IMR-90 (cell line): ENCODE measurements at regions not wholly inside any gene's neighbourhood (a gene's known extent, or its start where the extent isn't known, plus 50 kb on each side); places are given as distances from the start of the nearest gene placed in this dataset.

Source experiments
- ATAC-seq: fragments of 200-7000 bp; cut with Tn5 transposase; 2 replicates; pipeline ENCODE4 v1.9.1; 2020; ENCODE audit warnings: low read depth, mild to moderate bottlenecking, moderate library complexity
- BruUV-seq: library from RNA; stranded (reverse); fragments of 400-500 nt; replicated peaks from 2 replicates; lab custom pipeline; 2021; lab: Mats Ljungman, UMichigan
- CTCF ChIA-PET: fragments of 300-600 bp; formaldehyde crosslinking; extraction: SDS; loops from one replicate; lab custom pipeline; 2021; ENCODE audit warnings: antibody characterized with exemption; lab: Yijun Ruan, JAX
- POLR2A ChIA-PET: fragments of 300-600 bp; sonication (Branson Sonifier 250); formaldehyde crosslinking; loops from one replicate; lab custom pipeline; 2022; ENCODE audit warnings: antibody characterized with exemption; ENCODE audit not compliant: unreplicated experiment; lab: Charles Lee
- DNase-seq: peaks from one replicate; pipeline ENCODE4 v3.0.0; 2013
- H2AFZ ChIP-seq: replicated peaks from 2 replicates; pipeline ENCODE3; 2013; ENCODE audit warnings: low read length, mild to moderate bottlenecking; ENCODE audit not compliant: poor library complexity
- H2AK5ac ChIP-seq: 2 replicates; pipeline ENCODE4 v1.6.1; 2013; ENCODE audit warnings: low read depth, low read length, inconsistent platforms
- H2AK9ac ChIP-seq: replicated peaks from 2 replicates; pipeline ENCODE3; 2013; ENCODE audit warnings: mild to moderate bottlenecking, low read depth, low read length, moderate library complexity; ENCODE audit not compliant: poor library complexity
- H2BK120ac ChIP-seq: 2 replicates; pipeline ENCODE4 v1.6.1; 2013; ENCODE audit warnings: low read depth, low read length, inconsistent platforms
- H2BK15ac ChIP-seq: 3 replicates; pipeline ENCODE4 v1.6.1; 2013; ENCODE audit warnings: low read depth, low read length, inconsistent platforms
- H2BK20ac ChIP-seq: 2 replicates; pipeline ENCODE4 v1.6.1; 2013; ENCODE audit warnings: low read depth, mild to moderate bottlenecking, inconsistent platforms, low read length, moderate library complexity
- H2BK5ac ChIP-seq: 2 replicates; pipeline ENCODE4 v1.6.1; 2013; ENCODE audit warnings: mild to moderate bottlenecking, low read depth, low read length, inconsistent platforms; ENCODE audit not compliant: poor library complexity, severe bottlenecking
- H3K14ac ChIP-seq: replicated peaks from 2 replicates; pipeline ENCODE4 v1.6.1; 2013; ENCODE audit warnings: low read depth, low read length, inconsistent platforms
- H3K18ac ChIP-seq: 2 replicates; pipeline ENCODE4 v1.6.1; 2013; ENCODE audit warnings: low read depth, low read length, control low read depth
- H3K23ac ChIP-seq: 2 replicates; pipeline ENCODE4 v1.6.1; 2013; ENCODE audit warnings: low read depth, low read length, inconsistent platforms
- H3K27ac ChIP-seq: 2 replicates; pipeline ENCODE4 v1.5.1; 2013; ENCODE audit warnings: mild to moderate bottlenecking, control low read depth, low read length; ENCODE audit not compliant: insufficient read depth
- H3K27me3 ChIP-seq: 2 replicates; pipeline ENCODE4 v1.6.1; 2013; ENCODE audit warnings: low read length; ENCODE audit not compliant: control insufficient read depth, insufficient read depth
- H3K36me3 ChIP-seq: 2 replicates; pipeline ENCODE4 v1.6.1; 2013; ENCODE audit warnings: low read length, mixed read lengths; ENCODE audit not compliant: control insufficient read depth, insufficient read depth
- H3K4ac ChIP-seq: 2 replicates; pipeline ENCODE4 v1.6.1; 2013; ENCODE audit warnings: low read depth, low read length, inconsistent platforms
- H3K4me1 ChIP-seq: 2 replicates; pipeline ENCODE4 v1.6.1; 2013; ENCODE audit warnings: low read length, mixed read lengths; ENCODE audit not compliant: control insufficient read depth, insufficient read depth
- H3K4me2 ChIP-seq: 2 replicates; pipeline ENCODE4 v1.6.1; 2013; ENCODE audit warnings: low read depth, mild to moderate bottlenecking, control low read depth, low read length, moderate library complexity
- H3K4me3 ChIP-seq: 2 replicates; pipeline ENCODE4 v1.5.1; 2013; ENCODE audit warnings: low read depth, mild to moderate bottlenecking, control low read depth, low read length, moderate library complexity; ENCODE audit not compliant: insufficient read depth
- H3K56ac ChIP-seq: 2 replicates; pipeline ENCODE4 v1.6.1; 2013; ENCODE audit warnings: low read length, inconsistent platforms; ENCODE audit not compliant: insufficient read depth; ENCODE audit errors: extremely low read depth
- H3K79me1 ChIP-seq, 2 experiments: 2 replicates each; pipeline ENCODE4 v1.6.1; 2013; ENCODE audit warnings: low read length in 2 of 2, inconsistent platforms in 1 of 2, low read depth in 1 of 2
- H3K9ac ChIP-seq: 2 replicates; pipeline ENCODE4 v1.6.1; 2013; ENCODE audit warnings: low read depth, low read length, control low read depth
- H3K9me1 ChIP-seq: 2 replicates; pipeline ENCODE4 v1.6.1; 2013; ENCODE audit warnings: low read length, inconsistent platforms; ENCODE audit not compliant: insufficient read depth
- H3K9me3 ChIP-seq: 2 replicates; pipeline ENCODE4 v1.6.1; 2013; ENCODE audit warnings: low read length; ENCODE audit not compliant: control insufficient read depth, insufficient read depth
- H4K20me1 ChIP-seq: 2 replicates; pipeline ENCODE4 v1.6.1; 2013; ENCODE audit warnings: low read length, inconsistent platforms; ENCODE audit not compliant: insufficient read depth
- H4K5ac ChIP-seq: 2 replicates; pipeline ENCODE4 v1.6.1; 2013; ENCODE audit warnings: mild to moderate bottlenecking, low read depth, low read length, control low read depth
- H4K8ac ChIP-seq, 2 experiments: 2 replicates each; pipeline ENCODE4 v1.6.1; 2013; ENCODE audit warnings: low read depth in 2 of 2, low read length in 2 of 2, control low read depth in 1 of 2, inconsistent platforms in 1 of 2
- H4K91ac ChIP-seq: 2 replicates; pipeline ENCODE4 v1.6.1; 2013; ENCODE audit warnings: low read depth, low read length, inconsistent platforms; ENCODE audit not compliant: insufficient read depth
- USF2 ChIP-seq: fragments of 150-350 bp; IDR thresholded peaks from 2 replicates; pipeline ENCODE4 v1.6.1; 2017; ENCODE audit warnings: mild to moderate bottlenecking, antibody characterized with exemption, low read length, low read depth
- WGBS, 2 experiments: methylation state at CpG; one replicate each; pipeline versions ENCODE4 v1.1.5 to v1.1.7; 2013; ENCODE audit warnings: missing lambda C conversion rate in 2 of 2; ENCODE audit not compliant: insufficient read length in 1 of 2; ENCODE audit errors: extremely low coverage in 2 of 2; 5-methylcytosine and 5-hydroxymethylcytosine counted together
- dilution Hi-C: fragments of 300-500 bp; cut with HindIII; formaldehyde crosslinking; loops from one replicate; pipeline ENCODE4 v1.14.3; 2018; ENCODE audit warnings: low sequenced_read_pairs; ENCODE audit not compliant: unreplicated experiment
- in situ Hi-C: fragments of 300-500 bp; cut with MboI; formaldehyde crosslinking; loops from 3 replicates; pipeline ENCODE4 v1.14.3; 2019; ENCODE audit warnings: low sequenced_read_pairs, inconsistent platforms, mixed read lengths
- intact Hi-C: fragments of 100-400 bp; cut with micrococcal nuclease; formaldehyde crosslinking; loops from 2 replicates; pipeline ENCODE4 v1.10.0; 2022

- peak overlapping the region; percentile 88 for H2BK5ac ChIP-seq
- no peak overlapping the region for H3K14ac ChIP-seq
- H3K9me3 ChIP-seq, result peaks cover 2% of the 10 kb centered on the region; the same call in 1 of the 2 replicates
- in situ Hi-C loops, result no loop called here
- H3K23ac ChIP-seq, result no peak overlapping the region
- no peak overlapping the region for H2AK9ac ChIP-seq
- H3K9ac ChIP-seq, result no peak overlapping the region
- peak overlapping the region; percentile 60; the same call in 1 of the 2 replicates for H3K4ac ChIP-seq
- WGBS, 2 experiments, result no CpG with 5 or more reads among the region's 1 CpG
- no TSS peak for BruUV-seq
- no peaks in the 10 kb centered on the region for H4K20me1 ChIP-seq
- no peak for TF ChIP-seq USF2
- peak overlapping the region in 1 of 2 experiments; percentile 44; a peak in 1 of 4 replicates for H4K8ac ChIP-seq
- H3K36me3 ChIP-seq, result no peaks in the 10 kb centered on the region
- peak overlapping the region; percentile 74; the same call in 1 of the 2 replicates for H2BK20ac ChIP-seq
- ATAC-seq (no peak), DNase-seq (peak; percentile 3)
- H3K9me1 ChIP-seq, result no peaks in the 10 kb centered on the region
- ChIA-PET POLR2A (no interaction called here), CTCF (no interaction called here)
- H2BK15ac ChIP-seq, result peak overlapping the region; percentile 85; the same call in 1 of the 3 replicates
- peak overlapping the region; percentile 57; the same call in 1 of the 2 replicates for H3K18ac ChIP-seq
- H2AK5ac ChIP-seq, result no peak overlapping the region
- peaks cover 3% of the 10 kb centered on the region; the same call in 1 of the 2 replicates for H3K4me1 ChIP-seq
- H3K27me3 ChIP-seq, result no peaks in the 10 kb centered on the region
- no peaks in the 10 kb centered on the region for H3K79me1 ChIP-seq
- no peak overlapping the region for H2AFZ ChIP-seq
- H3K56ac ChIP-seq, result no peak overlapping the region
- no peak overlapping the region for H3K4me3 ChIP-seq
- no peak overlapping the region for H3K4me2 ChIP-seq
- intact Hi-C loops, result no loop called here
- dilution Hi-C loops, result no loop called here
- peak overlapping the region; percentile 39; the same call in 1 of the 2 replicates for H4K5ac ChIP-seq
- H4K91ac ChIP-seq, result no peak overlapping the region
- peak overlapping the region; percentile 78; the same call in 1 of the 2 replicates for H2BK120ac ChIP-seq
- H3K27ac ChIP-seq, result no peak overlapping the region
Observed at GRCh38 chr2:107634172-107634571, 192.5 kb upstream of the RGPD4 start.
